Upper lobe of left lung (tissue), 6 donors: ENCODE measurements at regions not wholly inside any gene's neighbourhood (a gene's known extent, or its start where the extent isn't known, plus 50 kb on each side); places are given as distances from the start of the nearest gene placed in this dataset.

Experiments used
- ATAC-seq, 2 donors: fragments of 200-7000 bp; cut with Tn5 transposase; one replicate each; pipeline ENCODE4 v1.9.1; 2022; ENCODE audit warnings: mild to moderate bottlenecking in 2 of 2, moderate library complexity in 2 of 2; ENCODE audit not compliant: low FRiP score in 2 of 2
- DNase-seq, 2 donors: peaks; one replicate each; pipeline ENCODE4 v3.0.0-alpha.2; 2019 to 2020
- H3K27ac ChIP-seq, 4 donors: fragments of 200-600 bp; sonication (generic); one replicate each; pipeline ENCODE4 v1.5.1; 2016 to 2019
- H3K27me3 ChIP-seq, 4 donors: fragments of 200-600 bp; sonication (generic); one replicate each; pipeline ENCODE4 v1.5.1; 2017 to 2019
- H3K36me3 ChIP-seq, 4 donors: fragments of 200-600 bp; sonication (generic); one replicate each; pipeline ENCODE4 v1.5.1; 2016 to 2019
- H3K4me1 ChIP-seq, 4 donors: fragments of 200-600 bp; sonication (generic); one replicate each; pipeline ENCODE4 v1.5.1; 2018 to 2019
- H3K4me3 ChIP-seq, 4 donors: fragments of 200-600 bp; sonication (generic); one replicate each; pipeline ENCODE4 v1.5.1; 2017 to 2019; ENCODE audit warnings: mild to moderate bottlenecking in 2 of 4, moderate library complexity in 1 of 4
- H3K9me3 ChIP-seq, 4 donors: fragments of 200-600 bp; sonication (generic); one replicate each; pipeline ENCODE4 v1.5.1; 2018 to 2019
- EP300 ChIP-seq, 4 donors: sonication (generic); formaldehyde crosslinking; IDR thresholded peaks; one replicate each; pipeline ENCODE4 v1.5.1; 2017; ENCODE audit warnings: antibody characterized with exemption in 4 of 4, control low read depth in 2 of 4
- POLR2A ChIP-seq, 4 donors: fragments of 450-650 bp; IDR thresholded peaks; one replicate each; pipeline ENCODE4 v1.5.1; 2016 to 2017; ENCODE audit warnings: antibody characterized with exemption in 4 of 4, mild to moderate bottlenecking in 2 of 4
- POLR2AphosphoS5 ChIP-seq, 2 donors: sonication (generic); formaldehyde crosslinking; IDR thresholded peaks; one replicate each; pipeline ENCODE4 v1.5.1; 2017; ENCODE audit warnings: antibody characterized with exemption in 2 of 2
- WGBS, 2 donors: methylation state at CpG; one replicate each; pipeline ENCODE4 v1.1.5; 2017 to 2018; 5-methylcytosine and 5-hydroxymethylcytosine counted together
- TF ChIP-seq, protein P1 (sequence below), 6 experiments: fragments of 450-650 bp in 4 of 6; fragments of 200-600 bp in 2 of 6; sonication (generic) in 2 of 6; IDR thresholded peaks; one replicate each; pipeline ENCODE4 v1.5.1; 2016 to 2019; ENCODE audit warnings: antibody characterized with exemption in 6 of 6
- donor health status: DM: no; HTN: no; CAD: no; lungs with moderate emphysema.
- donor health status: DM: no; HTN: yes; CAD: no; lungs with severe emphysema.

DNA sequence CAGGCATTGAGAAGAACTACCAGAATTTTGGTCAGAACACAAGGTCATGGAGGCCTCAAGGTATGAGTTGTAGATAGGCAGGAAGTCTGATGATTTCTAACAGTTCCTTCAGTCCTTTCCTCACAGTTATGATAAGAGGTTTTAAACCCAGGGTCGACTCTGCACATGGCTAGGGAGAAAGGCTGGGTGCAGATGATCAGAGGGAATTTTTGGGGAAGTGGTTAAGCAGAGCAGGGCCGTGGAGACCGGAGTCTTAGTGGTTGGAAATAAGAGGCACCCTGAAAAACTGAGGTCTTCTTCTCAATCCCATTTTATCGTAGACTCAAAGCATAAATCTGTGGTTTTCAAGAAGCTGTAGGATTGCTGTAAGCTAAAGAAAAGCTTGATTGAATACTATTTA, 118.5 kb upstream of the ANK2 start:
- Histone ChIP-seq H3K27ac (no peak overlapping the region), H3K27me3 (no peaks in the 10 kb centered on the region), H3K4me3 (no peak overlapping the region), H3K36me3 (no peaks in the 10 kb centered on the region), H3K4me1 (no peaks in the 10 kb centered on the region), H3K9me3 (no peaks in the 10 kb centered on the region)
- DNase-seq (no peak), ATAC-seq (no peak)
- 65 to 73% methylated on average over 4 of the region's 4 CpGs for WGBS, 2 donors
- TF ChIP-seq, protein P1, sequence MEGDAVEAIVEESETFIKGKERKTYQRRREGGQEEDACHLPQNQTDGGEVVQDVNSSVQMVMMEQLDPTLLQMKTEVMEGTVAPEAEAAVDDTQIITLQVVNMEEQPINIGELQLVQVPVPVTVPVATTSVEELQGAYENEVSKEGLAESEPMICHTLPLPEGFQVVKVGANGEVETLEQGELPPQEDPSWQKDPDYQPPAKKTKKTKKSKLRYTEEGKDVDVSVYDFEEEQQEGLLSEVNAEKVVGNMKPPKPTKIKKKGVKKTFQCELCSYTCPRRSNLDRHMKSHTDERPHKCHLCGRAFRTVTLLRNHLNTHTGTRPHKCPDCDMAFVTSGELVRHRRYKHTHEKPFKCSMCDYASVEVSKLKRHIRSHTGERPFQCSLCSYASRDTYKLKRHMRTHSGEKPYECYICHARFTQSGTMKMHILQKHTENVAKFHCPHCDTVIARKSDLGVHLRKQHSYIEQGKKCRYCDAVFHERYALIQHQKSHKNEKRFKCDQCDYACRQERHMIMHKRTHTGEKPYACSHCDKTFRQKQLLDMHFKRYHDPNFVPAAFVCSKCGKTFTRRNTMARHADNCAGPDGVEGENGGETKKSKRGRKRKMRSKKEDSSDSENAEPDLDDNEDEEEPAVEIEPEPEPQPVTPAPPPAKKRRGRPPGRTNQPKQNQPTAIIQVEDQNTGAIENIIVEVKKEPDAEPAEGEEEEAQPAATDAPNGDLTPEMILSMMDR (IDR thresholded peaks at IDR 0.05): no peak
- TF ChIP-seq POLR2A (IDR thresholded peaks at IDR 0.05) (no peak), EP300 (IDR thresholded peaks at IDR 0.05) (no peak), POLR2AphosphoS5 (IDR thresholded peaks at IDR 0.05) (no peak)

DNA sequence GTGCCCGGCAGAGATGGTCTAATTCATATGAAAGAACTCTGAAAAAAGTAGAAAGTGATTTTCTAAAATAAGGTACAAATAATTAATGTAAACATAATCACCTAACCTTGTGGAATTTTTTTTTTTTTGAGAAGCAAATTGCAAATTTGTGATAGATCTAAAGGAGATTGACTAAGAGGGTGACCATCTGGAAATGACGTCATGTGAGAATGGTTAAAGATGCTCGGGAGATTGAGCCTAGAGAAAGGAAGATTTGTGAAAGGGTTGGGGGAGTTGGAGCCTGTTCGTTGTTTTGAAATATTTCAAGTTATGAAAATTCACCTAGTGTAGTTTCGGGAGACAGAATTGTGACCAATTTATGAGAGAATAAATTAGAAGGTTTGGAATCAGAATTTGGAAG, 115.7 kb upstream of the ANK2 start:
- WGBS, 2 donors: 77 to 80% methylated on average over 5 of the region's 5 CpGs
- ATAC-seq (no peak), DNase-seq (no peak)
- no peak overlapping the region for H3K27ac ChIP-seq
- H3K27me3 ChIP-seq: no peaks in the 10 kb centered on the region
- TF ChIP-seq, protein P1 (IDR thresholded peaks at IDR 0.05): no peak
- TF ChIP-seq POLR2AphosphoS5 (IDR thresholded peaks at IDR 0.05) (no peak), POLR2A (IDR thresholded peaks at IDR 0.05) (no peak), EP300 (IDR thresholded peaks at IDR 0.05) (no peak)
- H3K36me3 ChIP-seq: no peaks in the 10 kb centered on the region
- no peaks in the 10 kb centered on the region for H3K9me3 ChIP-seq
- H3K4me1 ChIP-seq: no peaks in the 10 kb centered on the region
- no peak overlapping the region for H3K4me3 ChIP-seq

DNA sequence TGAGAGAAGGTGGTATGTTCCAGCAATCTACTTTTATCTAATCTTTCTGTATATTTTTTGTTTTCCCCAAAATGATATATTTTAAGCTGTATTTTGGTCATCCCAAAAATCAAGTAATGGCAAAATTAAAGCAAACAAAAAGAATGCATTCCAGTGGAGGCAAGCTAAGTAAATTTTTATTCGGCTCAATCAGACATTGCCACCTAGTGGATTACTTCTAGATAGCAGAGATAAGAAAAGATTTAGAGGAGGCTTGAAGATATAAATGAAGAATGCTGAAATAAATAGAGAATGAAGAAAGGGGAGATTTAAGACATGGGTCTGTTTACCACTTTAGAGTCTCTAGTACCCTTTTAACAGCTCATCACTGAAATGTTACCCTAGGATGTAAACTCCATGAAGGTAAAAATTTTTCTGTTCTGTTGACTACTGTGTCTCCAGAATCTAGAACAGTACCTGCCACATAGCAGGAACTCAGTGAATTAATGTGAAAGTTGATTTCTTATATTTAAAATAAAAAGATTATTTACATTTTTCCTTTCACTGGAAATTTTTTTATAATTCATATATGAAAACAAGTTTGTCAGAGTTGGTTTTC, 110.9 kb upstream of the ANK2 start:
- no peaks in the 10 kb centered on the region for H3K9me3 ChIP-seq
- DNase-seq: no peak
- no peaks in the 10 kb centered on the region for H3K36me3 ChIP-seq
- H3K4me1 ChIP-seq: no peaks in the 10 kb centered on the region
- H3K4me3 ChIP-seq: no peak overlapping the region
- H3K27ac ChIP-seq: no peak overlapping the region
- WGBS, 2 donors: 0 to 11% methylated on average over 1 of the region's 1 CpG
- no peak for TF ChIP-seq POLR2A (IDR thresholded peaks at IDR 0.05)
- TF ChIP-seq, protein P1 (IDR thresholded peaks at IDR 0.05): peak in 5 of 6 experiments; percentile 44 to 57 (median 46)
- ATAC-seq: peak in 1 of 2 donors; percentile 53
- H3K27me3 ChIP-seq: no peaks in the 10 kb centered on the region

DNA sequence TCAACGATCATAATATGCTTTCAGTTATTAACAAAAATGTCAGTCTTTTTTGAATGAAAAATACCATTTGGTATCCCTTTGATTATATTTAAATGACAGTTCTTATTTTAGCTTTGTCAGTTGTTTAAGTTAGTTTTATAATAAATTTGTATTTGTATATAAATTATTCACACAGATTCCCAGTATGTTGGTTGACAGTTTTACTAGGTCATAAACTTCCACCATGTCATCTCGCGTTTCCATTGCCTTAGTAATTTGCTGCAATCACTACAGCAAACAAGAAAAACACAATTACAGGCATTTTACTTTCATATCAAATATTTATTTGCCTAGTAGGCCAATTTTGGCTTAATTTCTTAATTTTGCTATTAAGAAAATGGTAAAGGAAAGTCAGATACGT, 109.6 kb upstream of the ANK2 start:
- WGBS, 2 donors: 85% methylated on average over 4 of the region's 4 CpGs
- DNase-seq (no peak), ATAC-seq (no peak)
- no peaks in the 10 kb centered on the region for H3K36me3 ChIP-seq
- H3K4me3 ChIP-seq: no peak overlapping the region
- no peaks in the 10 kb centered on the region for H3K9me3 ChIP-seq
- H3K27ac ChIP-seq: no peak overlapping the region
- TF ChIP-seq EP300 (IDR thresholded peaks at IDR 0.05) (no peak), POLR2AphosphoS5 (IDR thresholded peaks at IDR 0.05) (no peak), POLR2A (IDR thresholded peaks at IDR 0.05) (no peak)
- TF ChIP-seq, protein P1 (IDR thresholded peaks at IDR 0.05): no peak
- no peaks in the 10 kb centered on the region for H3K27me3 ChIP-seq
- H3K4me1 ChIP-seq: no peaks in the 10 kb centered on the region

DNA sequence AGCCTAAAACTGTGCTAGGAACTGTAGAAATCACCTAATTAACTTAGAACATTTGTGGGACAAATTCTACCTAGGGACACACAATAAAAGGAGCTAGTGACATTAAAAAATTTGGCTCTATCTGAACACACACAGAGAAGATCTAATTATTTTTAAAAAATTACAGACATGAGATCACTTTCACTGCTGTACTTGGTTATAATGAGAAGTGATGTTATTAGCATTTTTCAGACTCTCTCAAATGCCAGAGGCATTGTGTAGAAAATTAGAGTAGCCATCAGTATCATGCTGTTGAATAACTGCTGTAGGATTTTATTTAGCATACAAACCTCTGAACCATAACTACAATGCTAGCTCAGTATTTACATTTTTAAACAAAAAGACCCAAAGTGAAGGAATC, 109.1 kb upstream of the ANK2 start:
- H3K27ac ChIP-seq: no peak overlapping the region
- no peaks in the 10 kb centered on the region for H3K27me3 ChIP-seq
- no peaks in the 10 kb centered on the region for H3K36me3 ChIP-seq
- H3K4me3 ChIP-seq: no peak overlapping the region
- H3K9me3 ChIP-seq: no peaks in the 10 kb centered on the region
- DNase-seq (no peak), ATAC-seq (no peak)
- no peaks in the 10 kb centered on the region for H3K4me1 ChIP-seq
- TF ChIP-seq POLR2A (IDR thresholded peaks at IDR 0.05) (no peak), EP300 (IDR thresholded peaks at IDR 0.05) (no peak), POLR2AphosphoS5 (IDR thresholded peaks at IDR 0.05) (no peak)
- TF ChIP-seq, protein P1 (IDR thresholded peaks at IDR 0.05): no peak
